ENCODE measurements at regions not wholly inside any gene's neighbourhood (a gene's known extent, or its start where the extent isn't known, plus 50 kb on each side); places are given as distances from the start of the nearest gene placed in this dataset.

DNA sequence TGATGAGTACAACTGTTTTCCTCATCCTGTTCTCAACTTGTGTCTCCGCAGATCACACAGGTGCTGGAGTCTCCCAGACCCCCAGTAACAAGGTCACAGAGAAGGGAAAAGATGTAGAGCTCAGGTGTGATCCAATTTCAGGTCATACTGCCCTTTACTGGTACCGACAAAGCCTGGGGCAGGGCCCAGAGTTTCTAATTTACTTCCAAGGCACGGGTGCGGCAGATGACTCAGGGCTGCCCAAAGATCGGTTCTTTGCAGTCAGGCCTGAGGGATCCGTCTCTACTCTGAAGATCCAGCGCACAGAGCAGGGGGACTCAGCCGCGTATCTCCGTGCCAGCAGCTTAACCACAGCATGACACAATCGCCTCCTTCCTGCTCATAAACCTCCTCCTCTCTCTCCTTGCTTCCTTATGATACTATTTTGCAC is 126.7 kb upstream of the PRSS58 start:
- no peak for TF ChIP-seq CTCF (IDR thresholded peaks at IDR 0.05)
- no peak for TF ChIP-seq POLR2AphosphoS5 (IDR thresholded peaks at IDR 0.05)
- TF ChIP-seq POLR2A (IDR thresholded peaks at IDR 0.05): no peak
